Adrenal gland (tissue), 5 donors: ENCODE measurements at regions not wholly inside any gene's neighbourhood (a gene's known extent, or its start where the extent isn't known, plus 50 kb on each side); places are given as distances from the start of the nearest gene placed in this dataset.

ENCODE experiments used
- CTCF ChIP-seq, 6 experiments: fragments of 450-650 bp in 4 of 6; fragments of 200-600 bp in 2 of 6; sonication (generic) in 1 of 6; IDR thresholded peaks; 1 replicate in 5 of 6; 2 replicates in 1 of 6; pipeline versions ENCODE4 v1.5.1 to v1.8.0; 2016 to 2021; ENCODE audit warnings: antibody characterized with exemption in 6 of 6, mild to moderate bottlenecking in 2 of 6, moderate library complexity in 1 of 6
- POLR2A ChIP-seq, 2 donors: fragments of 450-650 bp; IDR thresholded peaks; one replicate each; pipeline ENCODE4 v1.6.1; 2017; ENCODE audit warnings: antibody characterized with exemption in 2 of 2, mild to moderate bottlenecking in 2 of 2, moderate library complexity in 1 of 2
- donor health status: DM: no; HTN: no; CAD: no.

- TF ChIP-seq CTCF (IDR thresholded peaks at IDR 0.05) (no peak), POLR2A (IDR thresholded peaks at IDR 0.05) (no peak)
Measured at GRCh38 chr4:66097218-66097617, 426.9 kb upstream of the EPHA5 start.
